ENCODE measurements at regions not wholly inside any gene's neighbourhood (a gene's known extent, or its start where the extent isn't known, plus 50 kb on each side); places are given as distances from the start of the nearest gene placed in this dataset.

DNA sequence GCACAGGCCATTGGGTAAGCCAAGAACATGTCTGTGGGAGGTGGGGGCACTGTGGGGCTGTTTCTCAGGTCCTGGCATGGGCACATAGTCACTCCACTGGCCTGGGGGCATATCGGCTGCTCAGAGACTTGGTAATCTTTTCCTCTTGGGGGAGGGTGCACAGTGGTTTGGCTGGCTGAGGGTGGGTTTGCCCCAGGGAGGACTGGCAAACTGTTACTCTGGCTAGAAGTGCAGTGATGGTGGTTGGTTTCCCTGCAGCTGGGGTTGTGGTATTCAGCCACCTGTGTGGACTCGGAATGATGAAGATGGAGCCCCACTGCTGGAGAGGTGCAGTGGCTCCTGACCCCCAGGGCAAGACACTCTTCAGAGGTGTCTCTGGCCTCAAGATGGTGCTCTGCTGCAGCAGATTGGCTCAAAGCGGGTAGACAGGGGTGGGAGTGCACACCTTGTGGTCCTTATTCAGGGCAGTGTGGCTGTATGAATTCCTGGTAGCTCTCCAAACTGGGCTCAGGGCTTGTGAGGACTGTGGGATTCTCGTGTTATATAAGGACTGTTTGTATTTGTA lies 74.1 kb upstream of the DDHD1 start:
- TF ChIP-seq, protein P1, sequence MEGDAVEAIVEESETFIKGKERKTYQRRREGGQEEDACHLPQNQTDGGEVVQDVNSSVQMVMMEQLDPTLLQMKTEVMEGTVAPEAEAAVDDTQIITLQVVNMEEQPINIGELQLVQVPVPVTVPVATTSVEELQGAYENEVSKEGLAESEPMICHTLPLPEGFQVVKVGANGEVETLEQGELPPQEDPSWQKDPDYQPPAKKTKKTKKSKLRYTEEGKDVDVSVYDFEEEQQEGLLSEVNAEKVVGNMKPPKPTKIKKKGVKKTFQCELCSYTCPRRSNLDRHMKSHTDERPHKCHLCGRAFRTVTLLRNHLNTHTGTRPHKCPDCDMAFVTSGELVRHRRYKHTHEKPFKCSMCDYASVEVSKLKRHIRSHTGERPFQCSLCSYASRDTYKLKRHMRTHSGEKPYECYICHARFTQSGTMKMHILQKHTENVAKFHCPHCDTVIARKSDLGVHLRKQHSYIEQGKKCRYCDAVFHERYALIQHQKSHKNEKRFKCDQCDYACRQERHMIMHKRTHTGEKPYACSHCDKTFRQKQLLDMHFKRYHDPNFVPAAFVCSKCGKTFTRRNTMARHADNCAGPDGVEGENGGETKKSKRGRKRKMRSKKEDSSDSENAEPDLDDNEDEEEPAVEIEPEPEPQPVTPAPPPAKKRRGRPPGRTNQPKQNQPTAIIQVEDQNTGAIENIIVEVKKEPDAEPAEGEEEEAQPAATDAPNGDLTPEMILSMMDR (IDR thresholded peaks at IDR 0.05): no peak
- TF ChIP-seq POLR2A (IDR thresholded peaks at IDR 0.05): no peak
